Heart left ventricle (tissue), 16 donors: ENCODE measurements at regions not wholly inside any gene's neighbourhood (a gene's known extent, or its start where the extent isn't known, plus 50 kb on each side); places are given as distances from the start of the nearest gene placed in this dataset.
"Not testable (repeated sequence)": the region's sequence is repeated elsewhere in the genome, so short reads cannot be mapped to it uniquely, and the experiment has no call there.

Source experiments
- ATAC-seq, 4 donors: fragments of 200-7000 bp; cut with Tn5 transposase; one replicate each; pipeline ENCODE4 v1.9.1; 2020 to 2022; ENCODE audit warnings: moderate library complexity in 4 of 4, mild to moderate bottlenecking in 3 of 4, moderate number of reproducible peaks in 1 of 4
- DNase-seq, 5 donors: peaks; one replicate each; pipeline ENCODE4 v3.0.0-alpha.2; 2020
- H3K27ac ChIP-seq, 12 donors: fragments of 200-600 bp; sonication (generic) in 4 of 12; one replicate each; pipeline versions ENCODE4 v1.5.0 to v1.8.0; 2016 to 2022; ENCODE audit warnings: mild to moderate bottlenecking in 2 of 12
- H3K27me3 ChIP-seq, 9 donors: fragments of 200-600 bp; sonication (generic) in 2 of 9; one replicate each; pipeline versions ENCODE4 v1.5.1 to v1.8.0; 2016 to 2022; ENCODE audit warnings: mild to moderate bottlenecking in 3 of 9
- H3K36me3 ChIP-seq, 9 donors: fragments of 200-600 bp; sonication (generic) in 2 of 9; one replicate each; pipeline versions ENCODE4 v1.5.0 to v1.8.0; 2018 to 2022; ENCODE audit warnings: mild to moderate bottlenecking in 2 of 9
- H3K4me1 ChIP-seq, 12 donors: fragments of 200-600 bp; sonication (generic) in 4 of 12; one replicate each; pipeline versions ENCODE4 v1.5.0 to v1.8.0; 2016 to 2022; ENCODE audit warnings: mild to moderate bottlenecking in 3 of 12
- H3K4me3 ChIP-seq, 12 donors: fragments of 200-600 bp; sonication (generic) in 4 of 12; one replicate each; pipeline versions ENCODE4 v1.5.0 to v1.8.0; 2017 to 2022; ENCODE audit warnings: mild to moderate bottlenecking in 9 of 12, moderate library complexity in 4 of 12
- H3K9me3 ChIP-seq, 12 donors: fragments of 200-600 bp; sonication (generic) in 4 of 12; one replicate each; pipeline versions ENCODE4 v1.5.0 to v1.8.0; 2016 to 2022; ENCODE audit warnings: mild to moderate bottlenecking in 1 of 12
- WGBS, 4 donors: extraction: QIAGEN DNeasy Blood & Tissue Kit in 2 of 4; methylation state at CpG; one replicate each; pipeline versions ENCODE4 v1.1.5 to v1.1.7; 2013 to 2018; 5-methylcytosine and 5-hydroxymethylcytosine counted together
- intact Hi-C, 10 donors: fragments of 100-400 bp; cut with DNase I; formaldehyde crosslinking; loops; one replicate each; pipeline versions ENCODE4 v1.11.1 to v1.14.2; 2022
- donor health status: ischemic (EF 13 %, LVEDD 7.1; RV severe dilation, severe dysfunction).
- donor health status: healthy with polysubstance abuse.
- donor health status: DM: no; HTN: yes; CAD: no.
- donor health status: DM: no; HTN: no; CAD: no.
- donor health status: ischemic (EF 25% LVEDD 6.9; RV normal size, moderate dysfunction).
- donor health status: ischemic (EF 25% LVEDD 5.7; RV mildly dilated, moderate dysfunction).
- donor health status: healthy.
- donor health status: DM: yes; HTN: yes; CAD: no.
- donor health status: ischemic (EF 35%, LVEDD 5.7; RV mildly dilated, moderate dysfunction).
- donor health status: nonischemic (EF 11% LVEDD 7.7; RV severe dilation, severe dysfunction).
- donor health status: DM: yes; HTN: yes; CAD: no.
- donor health status: PGD.
- donor health status: ischemic (EF 29% LVEDD 5.4; RV normal size, mild dysfunction).
- donor health status: nonischemic (EF 23%, LVEDD 6.1; RV moderate dilation, normal function).

DNA sequence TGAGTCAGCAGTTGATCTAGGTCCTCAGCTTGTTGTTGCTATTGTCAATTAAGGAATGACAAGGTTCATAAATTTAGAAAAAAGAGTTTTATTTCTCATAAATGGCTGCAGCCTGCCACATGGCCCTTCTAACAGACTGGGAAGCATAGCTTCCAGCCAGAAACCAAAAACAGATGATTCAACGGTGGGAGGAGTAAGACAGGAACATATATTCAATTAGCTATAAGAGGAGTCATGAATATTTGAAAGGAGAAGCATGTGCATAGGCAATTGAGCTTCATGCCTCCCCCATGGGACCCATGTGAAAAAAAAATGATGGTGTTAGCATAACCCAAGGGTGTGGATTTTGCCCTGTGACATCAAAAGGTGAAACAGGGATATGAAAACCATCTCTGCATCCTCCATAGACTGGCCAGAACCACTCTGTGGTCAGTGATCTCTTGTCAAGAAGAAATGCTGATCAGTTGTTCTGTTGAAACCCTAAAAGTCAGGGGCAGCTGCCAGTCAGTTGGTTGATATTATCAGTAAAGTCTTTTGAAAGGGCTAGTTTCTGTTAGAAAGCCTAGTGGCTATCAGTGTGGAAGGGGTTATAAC is 296.5 kb upstream of the C1QTNF3 start:
- H3K4me1 ChIP-seq, DNase-seq, ATAC-seq, H3K27ac ChIP-seq, intact Hi-C loops, H3K27me3 ChIP-seq, H3K4me3 ChIP-seq, H3K9me3 ChIP-seq, H3K36me3 ChIP-seq: not testable (repeated sequence)
- WGBS, 4 donors: 56 to 86% (median 77%) methylated on average over 1 of the region's 1 CpG

DNA sequence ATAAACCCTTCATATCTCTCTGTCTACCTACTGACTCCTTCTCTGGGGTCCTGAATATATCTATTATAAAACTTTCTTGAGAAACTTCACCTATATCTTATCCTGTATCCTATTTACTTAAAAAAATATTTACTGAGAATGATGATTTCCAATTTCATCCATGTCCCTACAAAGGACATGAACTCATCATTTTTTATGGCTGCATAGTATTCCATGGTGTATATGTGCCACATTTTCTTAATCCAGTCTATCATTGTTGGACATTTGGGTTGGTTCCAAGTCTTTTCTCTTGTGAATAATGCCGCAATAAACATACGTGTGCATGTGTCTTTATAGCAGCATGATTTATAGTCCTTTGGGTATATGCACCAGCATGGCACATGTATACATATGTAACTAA is 301.7 kb upstream of the RAI14 start:
- DNase-seq, H3K4me3 ChIP-seq, H3K36me3 ChIP-seq, intact Hi-C loops, ATAC-seq, H3K27ac ChIP-seq, H3K27me3 ChIP-seq, H3K9me3 ChIP-seq, H3K4me1 ChIP-seq: not testable (repeated sequence)
- WGBS, 4 donors: 45 to 93% (median 91%) methylated on average over 2 of the region's 2 CpGs

DNA sequence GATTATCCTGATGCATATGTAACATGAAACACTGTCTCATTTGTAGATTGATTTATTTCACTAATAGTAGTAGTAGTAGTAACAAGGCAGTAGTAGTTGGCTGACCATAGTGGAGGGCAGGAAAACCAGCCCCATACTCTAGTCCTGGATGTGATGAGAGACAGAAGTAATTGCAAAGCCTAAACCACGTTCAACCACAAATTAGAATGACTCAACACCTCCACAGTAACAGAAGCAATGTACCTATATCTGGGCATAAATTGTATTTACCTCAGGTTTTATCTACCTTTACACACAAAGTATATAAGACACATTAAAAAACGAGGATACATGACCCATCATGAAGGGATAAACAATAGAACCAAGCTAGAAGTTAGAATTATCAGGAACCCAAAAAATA is 284.7 kb upstream of the RAI14 start:
- H3K4me3 ChIP-seq, ATAC-seq, DNase-seq, H3K4me1 ChIP-seq, H3K27ac ChIP-seq, H3K9me3 ChIP-seq, intact Hi-C loops, H3K36me3 ChIP-seq, H3K27me3 ChIP-seq: not testable (repeated sequence)
- 33 to 64% (median 60%) methylated on average over 1 to 2 of the region's 2 CpGs for WGBS, 4 donors

DNA sequence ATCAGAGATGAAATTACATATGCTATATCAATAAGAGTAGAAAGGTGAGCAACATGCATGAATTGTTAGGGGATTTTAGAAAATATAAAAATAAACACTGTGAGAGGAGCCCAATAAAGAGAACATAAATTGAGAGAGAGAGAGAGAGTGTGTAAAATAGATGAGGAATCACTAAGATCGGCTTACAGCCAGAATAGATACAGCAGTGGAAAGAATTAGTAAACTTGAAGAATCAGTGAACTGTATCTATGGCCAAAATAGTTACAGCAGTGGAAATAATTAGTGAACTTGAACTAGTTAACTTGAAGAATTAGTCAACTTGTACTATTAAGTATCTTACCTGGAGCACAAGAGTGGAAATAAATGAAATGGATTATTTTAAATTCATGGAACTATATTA is 284.3 kb upstream of the RAI14 start:
- intact Hi-C loops, H3K36me3 ChIP-seq, H3K9me3 ChIP-seq, H3K27me3 ChIP-seq, H3K27ac ChIP-seq, H3K4me1 ChIP-seq, ATAC-seq, DNase-seq, H3K4me3 ChIP-seq: not testable (repeated sequence)
- 0 to 45% (median 23%) methylated on average over 1 of the region's 1 CpG for WGBS, 4 donors

DNA sequence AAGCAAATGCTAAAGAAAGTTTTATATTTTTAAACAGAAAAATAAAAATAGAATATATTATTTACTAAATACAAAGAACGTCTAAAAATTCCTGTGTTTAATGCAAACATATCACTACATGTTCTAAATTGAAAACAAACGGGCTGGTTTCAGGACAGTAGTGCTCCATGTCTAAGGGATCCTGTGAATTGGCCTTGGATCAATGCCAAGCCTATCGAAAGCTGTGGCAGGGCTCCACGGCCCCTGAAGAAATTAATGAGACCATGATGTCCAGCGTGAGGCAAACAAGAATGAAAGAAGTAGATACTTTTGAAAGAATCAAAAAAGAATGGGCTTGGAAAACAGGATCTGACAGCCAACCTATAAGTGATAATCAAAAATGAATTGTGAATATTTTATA is 283.4 kb upstream of the RAI14 start:
- DNase-seq, H3K9me3 ChIP-seq, ATAC-seq, H3K27ac ChIP-seq, H3K36me3 ChIP-seq, H3K4me3 ChIP-seq, H3K4me1 ChIP-seq, H3K27me3 ChIP-seq, intact Hi-C loops: not testable (repeated sequence)
- 17 to 53% (median 29%) methylated on average over 4 to 5 of the region's 5 CpGs for WGBS, 4 donors

DNA sequence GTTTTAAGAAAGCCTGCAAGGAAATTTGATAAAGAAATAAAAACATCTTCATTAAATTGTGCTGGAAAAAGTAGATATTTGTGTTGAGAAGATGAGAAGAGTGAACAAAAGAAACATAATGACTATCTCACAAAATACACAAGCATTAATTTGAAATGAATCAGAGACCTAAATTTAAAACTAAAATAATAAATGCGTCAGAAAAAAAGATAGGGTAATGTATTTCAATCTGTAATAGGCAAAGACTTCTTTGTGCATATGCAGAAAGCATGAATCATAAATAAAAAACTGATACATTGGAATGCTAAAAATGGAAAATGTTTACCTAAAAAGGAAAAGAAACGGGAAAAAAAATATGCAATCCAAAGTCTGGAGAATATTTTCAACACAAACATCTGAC is 278.5 kb upstream of the RAI14 start:
- DNase-seq, H3K27ac ChIP-seq, H3K9me3 ChIP-seq, H3K27me3 ChIP-seq, intact Hi-C loops, H3K4me1 ChIP-seq, ATAC-seq, H3K36me3 ChIP-seq, H3K4me3 ChIP-seq: not testable (repeated sequence)
- WGBS, 4 donors: 35 to 56% (median 38%) methylated on average over 2 of the region's 2 CpGs

DNA sequence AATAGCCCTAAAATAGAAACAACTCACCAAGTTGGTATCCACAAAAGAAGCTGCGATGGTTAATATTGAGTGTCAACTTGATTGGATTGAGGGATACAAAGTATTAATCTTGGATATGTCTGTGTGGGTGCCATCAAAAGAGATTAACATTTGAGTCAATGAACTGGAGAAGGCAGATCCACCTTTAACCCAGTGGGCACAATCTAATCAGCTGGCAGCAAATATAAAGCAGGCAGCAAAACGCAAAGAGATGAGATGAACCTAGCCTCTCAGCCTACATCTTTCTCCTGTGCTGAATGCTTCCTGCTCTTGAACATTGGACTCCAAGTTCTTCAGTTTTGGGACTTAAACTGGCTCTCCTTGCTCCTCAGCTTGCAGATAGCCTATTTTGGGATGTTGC is 277.6 kb upstream of the RAI14 start:
- H3K27me3 ChIP-seq, H3K4me3 ChIP-seq, ATAC-seq, H3K9me3 ChIP-seq, H3K27ac ChIP-seq, H3K4me1 ChIP-seq, intact Hi-C loops, H3K36me3 ChIP-seq, DNase-seq: not testable (repeated sequence)
- 64 to 90% (median 76%) methylated on average over 2 of the region's 2 CpGs for WGBS, 4 donors

DNA sequence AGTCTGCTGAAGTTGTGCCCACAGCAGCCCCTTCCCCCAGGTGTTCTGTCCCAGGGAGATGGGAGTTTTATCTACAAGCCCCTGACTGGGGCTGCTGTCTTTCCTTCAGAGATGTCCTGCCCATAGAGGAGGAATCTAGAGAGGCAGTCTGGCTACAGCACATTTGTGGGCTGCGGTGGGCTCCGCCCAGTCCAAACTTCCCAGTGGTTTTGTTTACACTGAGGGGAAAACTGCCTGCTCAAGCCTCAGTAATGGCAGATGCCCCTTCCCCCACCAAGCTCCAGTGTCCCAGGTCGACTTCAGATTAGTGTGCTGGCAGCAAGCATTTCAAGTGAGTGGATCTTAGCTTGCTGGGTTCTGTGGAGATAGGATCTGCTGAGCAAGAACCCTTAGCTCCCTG is 267.4 kb upstream of the RAI14 start:
- WGBS, 4 donors: 54 to 69% (median 59%) methylated on average over 3 of the region's 3 CpGs; no CpG with 5 or more reads in 1 of the 4 donors
- ATAC-seq, H3K36me3 ChIP-seq, H3K9me3 ChIP-seq, H3K27ac ChIP-seq, intact Hi-C loops, H3K27me3 ChIP-seq, H3K4me3 ChIP-seq, DNase-seq, H3K4me1 ChIP-seq: not testable (repeated sequence)
